GM12878 (cell line): ENCODE measurements at regions not wholly inside any gene's neighbourhood (a gene's known extent, or its start where the extent isn't known, plus 50 kb on each side); places are given as distances from the start of the nearest gene placed in this dataset.

Experiments
- ATAC-seq: fragments of 200-7000 bp; cut with Tn5 transposase; 3 replicates; pipeline ENCODE4 v1.9.1; 2020; ENCODE audit warnings: mild to moderate bottlenecking, moderate library complexity
- BruUV-seq: library from RNA; stranded (reverse); fragments of 400-500 nt; replicated peaks from 2 replicates; lab custom pipeline; 2021; lab: Mats Ljungman, UMichigan
- CTCF ChIA-PET: fragments of 300-600 bp; sonication (Branson Sonifier 250); formaldehyde crosslinking; extraction: SDS; loops from one replicate; lab custom pipeline; 2021; ENCODE audit warnings: inconsistent platforms; lab: Yijun Ruan, JAX
- POLR2A ChIA-PET: fragments of 350-600 bp; formaldehyde crosslinking; extraction: SDS; loops from one replicate; lab custom pipeline; 2021; ENCODE audit warnings: inconsistent platforms; lab: Charles Lee
- RAD21 ChIA-PET: fragments of 300-600 bp; sonication (Branson Sonifier 250); formaldehyde crosslinking; loops from one replicate; lab custom pipeline; 2023; ENCODE audit warnings: antibody characterized with exemption; ENCODE audit not compliant: unreplicated experiment; lab: Charles Lee
- SMC1A ChIA-PET: fragments of 300-600 bp; sonication (Branson Sonifier 250); formaldehyde crosslinking; loops from one replicate; lab custom pipeline; 2023; ENCODE audit not compliant: unreplicated experiment, uncharacterized antibody; lab: Charles Lee
- DNase-seq: peaks from one replicate; pipeline ENCODE4 v3.0.0-alpha.2; 2011; ENCODE audit warnings: low read depth, low spot score
- FAIRE-seq: peaks from 3 replicates; lab custom pipeline; 2011; peaks lifted over from hg19 to GRCh38; lab: Jason Lieb, UNC
- H2AFZ ChIP-seq: 2 replicates; pipeline ENCODE4 v1.6.0; 2011; ENCODE audit warnings: low read depth, low read length, control low read depth; ENCODE audit not compliant: control insufficient read depth
- H3K27ac ChIP-seq: 2 replicates; pipeline ENCODE4 v1.5.1; 2011; ENCODE audit warnings: control low read depth; ENCODE audit not compliant: control insufficient read depth, insufficient read depth
- H3K27me3 ChIP-seq, 2 experiments: replicated peaks in 1 of 2; 2 replicates each; pipeline versions ENCODE4 v1.6.0 to v1.6.1; 2011; ENCODE audit warnings: low read length in 1 of 2; ENCODE audit not compliant: control insufficient read depth in 2 of 2, insufficient read depth in 2 of 2
- H3K36me3 ChIP-seq, 2 experiments: 2 replicates each; pipeline ENCODE4 v1.5.1; 2011; ENCODE audit warnings: low read length in 1 of 2; ENCODE audit not compliant: control insufficient read depth in 2 of 2, insufficient read depth in 2 of 2
- H3K4me1 ChIP-seq: 2 replicates; pipeline ENCODE4 v1.6.1; 2011; ENCODE audit warnings: mild to moderate bottlenecking, low read length, moderate library complexity, mixed read lengths; ENCODE audit not compliant: control insufficient read depth, insufficient read depth
- H3K4me2 ChIP-seq: 2 replicates; pipeline ENCODE4 v1.6.0; 2011; ENCODE audit warnings: control low read depth; ENCODE audit not compliant: control insufficient read depth, insufficient read depth
- H3K4me3 ChIP-seq: fragments of 200-600 bp; sonication (generic); 2 replicates; pipeline ENCODE4 v1.5.1; 2016
- H3K79me2 ChIP-seq: 2 replicates; pipeline ENCODE4 v1.6.0; 2011; ENCODE audit warnings: low read length; ENCODE audit not compliant: control insufficient read depth, insufficient read depth
- H3K9ac ChIP-seq: 2 replicates; pipeline ENCODE4 v1.8.0; 2011; ENCODE audit warnings: low read length, control low read depth, mixed read lengths; ENCODE audit not compliant: control insufficient read depth, insufficient read depth
- H3K9me3 ChIP-seq: replicated peaks from 3 replicates; pipeline ENCODE4 v1.5.1; 2011; ENCODE audit warnings: mild to moderate bottlenecking, low read length; ENCODE audit not compliant: control insufficient read depth, insufficient read depth
- H4K20me1 ChIP-seq: 2 replicates; pipeline ENCODE4 v1.6.0; 2011; ENCODE audit not compliant: control insufficient read depth, insufficient read depth
- CREB1 ChIP-seq: IDR thresholded peaks from 2 replicates; pipeline ENCODE4 v1.6.1; 2012; ENCODE audit warnings: low read depth, mild to moderate bottlenecking, inconsistent platforms
- EED ChIP-seq: sonication (generic); IDR thresholded peaks from 2 replicates; pipeline ENCODE4 v1.6.1; 2016; ENCODE audit warnings: antibody characterized with exemption, low read depth
- FOXK2 ChIP-seq: fragments of 450-650 bp; IDR thresholded peaks from 2 replicates; pipeline ENCODE4 v1.6.1; 2017; ENCODE audit warnings: mild to moderate bottlenecking, moderate library complexity
- HCFC1 ChIP-seq: fragments of 150-350 bp; IDR thresholded peaks from 2 replicates; pipeline ENCODE4 v1.6.1; 2014; ENCODE audit warnings: low read length
- NR2C2 ChIP-seq: IDR thresholded peaks from 2 replicates; pipeline ENCODE4 v1.6.1; 2011; ENCODE audit warnings: borderline replicate concordance, low read depth; ENCODE audit not compliant: control insufficient read depth, insufficient read length
- RELA ChIP-seq: fragments of 450-650 bp; IDR thresholded peaks from 2 replicates; pipeline ENCODE4 v1.8.0; 2014; ENCODE audit warnings: borderline replicate concordance; ENCODE audit not compliant: partially characterized antibody
- SIN3A ChIP-seq: IDR thresholded peaks from 2 replicates; pipeline ENCODE4 v1.6.1; 2012; ENCODE audit warnings: low read depth, low read length, improper control_type of control experiment
- SPI1 ChIP-seq: IDR thresholded peaks from 2 replicates; pipeline ENCODE4 v1.6.1; 2011; ENCODE audit warnings: low read depth, mild to moderate bottlenecking, low read length, moderate library complexity, borderline replicate concordance; ENCODE audit not compliant: insufficient read depth
- ZBED1 ChIP-seq: IDR thresholded peaks from 2 replicates; pipeline ENCODE4 v1.6.1; 2016; ENCODE audit warnings: borderline replicate concordance
- ZNF217 ChIP-seq: fragments of 450-650 bp; IDR thresholded peaks from 2 replicates; pipeline ENCODE4 v1.6.1; 2017; ENCODE audit warnings: antibody characterized with exemption, mild to moderate bottlenecking
- WGBS: methylation state at CpG from one replicate; pipeline ENCODE4 v1.1.6; 2016; ENCODE audit warnings: low lambda C conversion rate; ENCODE audit not compliant: insufficient replicate concordance, insufficient coverage; ENCODE audit errors: missing lambda C conversion rate; 5-methylcytosine and 5-hydroxymethylcytosine counted together
- in situ Hi-C: fragments of 300-500 bp; cut with MboI; formaldehyde crosslinking; loops from 9 replicates; pipeline ENCODE4 v1.14.3; 2018; ENCODE audit warnings: mixed read lengths
- intact Hi-C: fragments of 100-400 bp; cut with micrococcal nuclease; formaldehyde crosslinking; loops from one replicate; pipeline ENCODE4 v1.14.2; 2022; ENCODE audit not compliant: unreplicated experiment
- TF ChIP-seq, protein P1 (sequence below): fragments of 450-650 bp; IDR thresholded peaks from 2 replicates; pipeline ENCODE4 v1.6.1; 2017; ENCODE audit warnings: low read depth, mild to moderate bottlenecking, moderate library complexity
- TF ChIP-seq, protein P2 (sequence below): fragments of 450-650 bp; formaldehyde crosslinking; IDR thresholded peaks from 2 replicates; pipeline ENCODE4 v1.5.0; 2022; ENCODE audit warnings: mild to moderate bottlenecking, missing genetic modification characterization
- TF ChIP-seq, protein P3 (sequence below): fragments of 450-650 bp; IDR thresholded peaks from 2 replicates; pipeline ENCODE4 v1.6.1; 2018; ENCODE audit warnings: mild to moderate bottlenecking, low read depth, moderate library complexity; ENCODE audit not compliant: partially characterized antibody

DNA sequence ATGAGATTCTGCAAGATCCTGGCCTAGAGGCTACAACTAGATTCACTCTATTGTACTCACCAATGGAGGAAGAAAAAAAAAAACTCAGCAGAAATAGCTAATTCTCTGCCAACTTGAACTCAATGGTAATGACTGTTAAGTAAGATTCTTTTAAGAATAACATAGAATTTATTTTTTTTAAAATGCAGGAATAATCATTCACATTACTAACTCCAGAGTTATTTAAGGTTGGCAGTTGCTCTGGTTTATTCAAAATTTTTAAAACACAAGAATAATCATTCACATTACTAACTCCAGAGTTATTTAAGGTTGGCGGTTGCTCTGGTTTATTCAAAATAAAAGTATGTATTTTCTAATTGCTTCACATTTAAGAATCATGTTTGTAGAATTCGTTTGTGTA is 1071.9 kb downstream of the IGSF11 start (continued):
- TF ChIP-seq, protein P1, sequence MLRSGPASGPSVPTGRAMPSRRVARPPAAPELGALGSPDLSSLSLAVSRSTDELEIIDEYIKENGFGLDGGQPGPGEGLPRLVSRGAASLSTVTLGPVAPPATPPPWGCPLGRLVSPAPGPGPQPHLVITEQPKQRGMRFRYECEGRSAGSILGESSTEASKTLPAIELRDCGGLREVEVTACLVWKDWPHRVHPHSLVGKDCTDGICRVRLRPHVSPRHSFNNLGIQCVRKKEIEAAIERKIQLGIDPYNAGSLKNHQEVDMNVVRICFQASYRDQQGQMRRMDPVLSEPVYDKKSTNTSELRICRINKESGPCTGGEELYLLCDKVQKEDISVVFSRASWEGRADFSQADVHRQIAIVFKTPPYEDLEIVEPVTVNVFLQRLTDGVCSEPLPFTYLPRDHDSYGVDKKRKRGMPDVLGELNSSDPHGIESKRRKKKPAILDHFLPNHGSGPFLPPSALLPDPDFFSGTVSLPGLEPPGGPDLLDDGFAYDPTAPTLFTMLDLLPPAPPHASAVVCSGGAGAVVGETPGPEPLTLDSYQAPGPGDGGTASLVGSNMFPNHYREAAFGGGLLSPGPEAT = no peak
- TF ChIP-seq EED = no peak

DNA sequence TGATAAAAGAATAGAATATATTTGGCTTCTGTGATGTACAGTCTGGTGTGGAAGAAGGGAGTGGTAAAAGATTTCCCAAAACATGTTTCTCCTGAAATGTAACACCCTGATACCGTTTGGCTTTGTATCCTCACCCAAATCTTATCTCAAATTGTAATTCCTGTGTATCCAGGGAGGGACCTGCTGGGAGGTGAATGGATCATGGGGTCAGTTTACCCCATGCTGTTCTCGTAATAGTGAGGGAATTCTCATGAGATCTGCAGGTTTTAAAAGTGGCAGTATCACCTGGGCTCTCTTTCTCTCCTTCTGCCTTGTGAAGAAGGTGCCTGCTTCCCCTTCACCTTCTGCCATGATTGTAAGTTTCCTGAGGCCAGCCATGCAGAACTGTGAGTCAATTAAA is 1070.8 kb downstream of the IGSF11 start:
- Histone ChIP-seq H4K20me1 (no peaks in the 10 kb centered on the region), H3K27ac (no peak overlapping the region), H3K9me3 (no peaks in the 10 kb centered on the region), H3K4me3 (no peak overlapping the region), H3K4me2 (no peak overlapping the region), H3K36me3 (no peaks in the 10 kb centered on the region), H2AFZ (no peak overlapping the region), H3K79me2 (no peaks in the 10 kb centered on the region), H3K9ac (no peak overlapping the region), H3K4me1 (no peaks in the 10 kb centered on the region), H3K27me3 (no peaks in the 10 kb centered on the region)
- in situ Hi-C loops = no loop called here
- ATAC-seq (no peak), DNase-seq (no peak), FAIRE-seq (no peak)
- no TSS peak for BruUV-seq
- ChIA-PET RAD21 (no interaction called here), CTCF (no interaction called here), POLR2A (no interaction called here), SMC1A (no interaction called here)
- TF ChIP-seq CREB1 = no peak
- TF ChIP-seq HCFC1 = no peak
- TF ChIP-seq, protein P2, sequence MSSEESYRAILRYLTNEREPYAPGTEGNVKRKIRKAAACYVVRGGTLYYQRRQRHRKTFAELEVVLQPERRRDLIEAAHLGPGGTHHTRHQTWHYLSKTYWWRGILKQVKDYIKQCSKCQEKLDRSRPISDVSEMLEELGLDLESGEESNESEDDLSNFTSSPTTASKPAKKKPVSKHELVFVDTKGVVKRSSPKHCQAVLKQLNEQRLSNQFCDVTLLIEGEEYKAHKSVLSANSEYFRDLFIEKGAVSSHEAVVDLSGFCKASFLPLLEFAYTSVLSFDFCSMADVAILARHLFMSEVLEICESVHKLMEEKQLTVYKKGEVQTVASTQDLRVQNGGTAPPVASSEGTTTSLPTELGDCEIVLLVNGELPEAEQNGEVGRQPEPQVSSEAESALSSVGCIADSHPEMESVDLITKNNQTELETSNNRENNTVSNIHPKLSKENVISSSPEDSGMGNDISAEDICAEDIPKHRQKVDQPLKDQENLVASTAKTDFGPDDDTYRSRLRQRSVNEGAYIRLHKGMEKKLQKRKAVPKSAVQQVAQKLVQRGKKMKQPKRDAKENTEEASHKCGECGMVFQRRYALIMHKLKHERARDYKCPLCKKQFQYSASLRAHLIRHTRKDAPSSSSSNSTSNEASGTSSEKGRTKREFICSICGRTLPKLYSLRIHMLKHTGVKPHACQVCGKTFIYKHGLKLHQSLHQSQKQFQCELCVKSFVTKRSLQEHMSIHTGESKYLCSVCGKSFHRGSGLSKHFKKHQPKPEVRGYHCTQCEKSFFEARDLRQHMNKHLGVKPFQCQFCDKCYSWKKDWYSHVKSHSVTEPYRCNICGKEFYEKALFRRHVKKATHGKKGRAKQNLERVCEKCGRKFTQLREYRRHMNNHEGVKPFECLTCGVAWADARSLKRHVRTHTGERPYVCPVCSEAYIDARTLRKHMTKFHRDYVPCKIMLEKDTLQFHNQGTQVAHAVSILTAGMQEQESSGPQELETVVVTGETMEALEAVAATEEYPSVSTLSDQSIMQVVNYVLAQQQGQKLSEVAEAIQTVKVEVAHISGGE (CRISPR knock-in tag) = no peak
- no peak for TF ChIP-seq ZNF217
- no peak for TF ChIP-seq SPI1
- TF ChIP-seq SIN3A = no peak
- TF ChIP-seq, protein P3, sequence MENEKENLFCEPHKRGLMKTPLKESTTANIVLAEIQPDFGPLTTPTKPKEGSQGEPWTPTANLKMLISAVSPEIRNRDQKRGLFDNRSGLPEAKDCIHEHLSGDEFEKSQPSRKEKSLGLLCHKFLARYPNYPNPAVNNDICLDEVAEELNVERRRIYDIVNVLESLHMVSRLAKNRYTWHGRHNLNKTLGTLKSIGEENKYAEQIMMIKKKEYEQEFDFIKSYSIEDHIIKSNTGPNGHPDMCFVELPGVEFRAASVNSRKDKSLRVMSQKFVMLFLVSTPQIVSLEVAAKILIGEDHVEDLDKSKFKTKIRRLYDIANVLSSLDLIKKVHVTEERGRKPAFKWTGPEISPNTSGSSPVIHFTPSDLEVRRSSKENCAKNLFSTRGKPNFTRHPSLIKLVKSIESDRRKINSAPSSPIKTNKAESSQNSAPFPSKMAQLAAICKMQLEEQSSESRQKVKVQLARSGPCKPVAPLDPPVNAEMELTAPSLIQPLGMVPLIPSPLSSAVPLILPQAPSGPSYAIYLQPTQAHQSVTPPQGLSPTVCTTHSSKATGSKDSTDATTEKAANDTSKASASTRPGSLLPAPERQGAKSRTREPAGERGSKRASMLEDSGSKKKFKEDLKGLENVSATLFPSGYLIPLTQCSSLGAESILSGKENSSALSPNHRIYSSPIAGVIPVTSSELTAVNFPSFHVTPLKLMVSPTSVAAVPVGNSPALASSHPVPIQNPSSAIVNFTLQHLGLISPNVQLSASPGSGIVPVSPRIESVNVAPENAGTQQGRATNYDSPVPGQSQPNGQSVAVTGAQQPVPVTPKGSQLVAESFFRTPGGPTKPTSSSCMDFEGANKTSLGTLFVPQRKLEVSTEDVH = no peak
- TF ChIP-seq RELA = no peak
- TF ChIP-seq NR2C2 = no peak
- no peak for TF ChIP-seq ZBED1
- no peak for TF ChIP-seq FOXK2
- intact Hi-C loops = no loop called here
- WGBS = 2% methylated on average over 2 of the region's 2 CpGs
